ENCODE measurements at regions not wholly inside any gene's neighbourhood (a gene's known extent, or its start where the extent isn't known, plus 50 kb on each side); places are given as distances from the start of the nearest gene placed in this dataset.

- TF ChIP-seq POLR2A (IDR thresholded peaks at IDR 0.05) (no peak), POLR2AphosphoS5 (IDR thresholded peaks at IDR 0.05) (no peak)
Observed at GRCh38 chr7:15073301-15073700, 170.8 kb upstream of the DGKB start.
